CMK (cell line): ENCODE measurements at regions not wholly inside any gene's neighbourhood (a gene's known extent, or its start where the extent isn't known, plus 50 kb on each side); places are given as distances from the start of the nearest gene placed in this dataset.

Source experiments
- DNase-seq: peaks from one replicate; pipeline ENCODE4 v3.0.0-alpha.2; 2010; ENCODE audit warnings: low read depth

DNA sequence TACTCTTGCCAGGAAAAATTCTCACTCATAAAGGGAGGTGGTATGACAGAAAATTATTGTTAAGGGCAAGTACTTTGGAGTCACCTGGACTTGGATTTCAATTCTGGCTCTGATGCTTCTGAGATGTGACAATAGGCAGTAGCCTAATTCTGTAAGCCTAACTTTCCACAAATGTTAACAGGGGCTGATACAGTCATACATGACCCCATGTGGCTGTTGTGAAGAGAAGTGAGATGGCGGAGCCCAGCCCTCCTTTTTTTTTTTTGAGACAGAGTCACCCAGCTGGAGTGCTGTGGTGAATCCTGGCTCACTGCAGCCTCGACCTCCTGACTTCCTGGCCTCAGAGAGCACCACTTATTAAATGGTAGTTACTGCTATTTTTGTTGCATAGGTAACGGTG, 54.4 kb upstream of the IRF2 start:
- no peak for DNase-seq

DNA sequence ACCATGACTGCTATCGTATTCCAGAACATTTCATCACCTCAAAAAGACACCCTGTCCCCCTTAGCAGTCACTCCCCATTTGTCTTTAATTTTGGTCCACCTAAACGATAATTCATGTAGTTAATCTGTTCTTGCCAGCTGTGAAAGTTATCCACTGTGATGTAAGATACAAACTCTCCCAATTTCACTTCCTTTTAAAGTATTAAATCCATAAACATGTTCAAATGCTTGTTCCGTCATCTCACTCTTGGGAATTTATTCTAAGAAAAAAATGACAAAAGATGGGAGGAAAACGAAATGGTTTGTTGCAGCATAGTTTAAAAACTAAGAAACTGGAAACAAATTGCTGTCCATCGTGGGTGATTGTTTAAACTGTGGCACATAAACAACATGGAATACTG, 53.7 kb upstream of the IRF2 start:
- no peak for DNase-seq

DNA sequence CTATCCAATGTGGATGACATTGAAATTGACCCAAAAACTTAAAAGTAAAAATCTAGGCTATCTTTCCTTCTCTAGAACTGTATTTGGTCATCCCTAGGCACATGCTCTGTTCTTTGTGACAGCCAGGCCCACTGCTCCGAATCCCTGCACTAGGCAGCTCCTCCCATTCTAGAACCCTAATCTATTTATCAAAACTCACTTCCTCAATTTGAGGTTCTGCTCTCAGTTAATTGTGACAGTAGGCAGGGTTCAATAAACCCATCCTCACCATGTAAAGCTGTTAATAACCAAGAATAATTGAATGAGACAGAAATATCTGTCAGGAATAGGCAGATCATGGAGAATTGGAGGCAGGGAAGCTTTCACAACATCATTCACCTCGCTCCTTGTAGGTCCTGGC, 51.9 kb upstream of the IRF2 start:
- DNase-seq: no peak
